SU-DHL-6 (cell line): ENCODE measurements at regions not wholly inside any gene's neighbourhood (a gene's known extent, or its start where the extent isn't known, plus 50 kb on each side); places are given as distances from the start of the nearest gene placed in this dataset.
"Not testable (repeated sequence)": the region's sequence is repeated elsewhere in the genome, so short reads cannot be mapped to it uniquely, and the experiment has no call there.

Experiments
- H2AFZ ChIP-seq: fragments of 200-600 bp; sonication (generic); 2 replicates; pipeline ENCODE4 v1.6.1; 2014; ENCODE audit warnings: low read depth, mild to moderate bottlenecking, moderate library complexity, mixed read lengths, antibody characterized with exemption, low read length; ENCODE audit not compliant: severe bottlenecking
- H3F3A ChIP-seq: fragments of 200-600 bp; shearing (Covaris generic); 2 replicates; pipeline ENCODE4 v1.6.0; 2016; ENCODE audit warnings: antibody characterized with exemption, mild to moderate bottlenecking; ENCODE audit not compliant: insufficient read depth
- H3K27ac ChIP-seq: fragments of 200-600 bp; sonication (generic); 2 replicates; pipeline ENCODE4 v1.5.1; 2016; ENCODE audit warnings: low read depth, mild to moderate bottlenecking, low read length, moderate library complexity, mixed read lengths
- H3K27me3 ChIP-seq: fragments of 200-600 bp; sonication (generic), shearing (Covaris generic); 2 replicates; pipeline ENCODE4 v1.6.0; 2014; ENCODE audit warnings: mild to moderate bottlenecking, low read length
- H3K36me3 ChIP-seq: fragments of 200-600 bp; sonication (generic); 2 replicates; pipeline ENCODE4 v1.6.1; 2014; ENCODE audit warnings: mild to moderate bottlenecking, low read length, mixed read lengths
- H3K4me2 ChIP-seq: fragments of 300-600, 200-600 bp; shearing (Covaris generic), sonication (generic); 2 replicates; pipeline ENCODE4 v1.6.0; 2014; ENCODE audit warnings: low read length, low read depth, mild to moderate bottlenecking; ENCODE audit not compliant: poor library complexity, severe bottlenecking
- H3K4me3 ChIP-seq: fragments of 200-600 bp; sonication (generic); 2 replicates; pipeline ENCODE4 v1.5.1; 2014; ENCODE audit warnings: antibody characterized with exemption, low read length, mild to moderate bottlenecking, mixed read lengths; ENCODE audit not compliant: insufficient read depth, poor library complexity, severe bottlenecking
- H3K79me2 ChIP-seq: fragments of 200-600 bp; sonication (generic); 2 replicates; pipeline ENCODE4 v1.6.1; 2014; ENCODE audit warnings: mild to moderate bottlenecking, low read length, moderate library complexity; ENCODE audit not compliant: insufficient read depth
- H3K9ac ChIP-seq: fragments of 200-600 bp; sonication (generic); 2 replicates; pipeline ENCODE4 v1.7.0; 2014; ENCODE audit warnings: mild to moderate bottlenecking, low read length
- H3K9me2 ChIP-seq: fragments of 200-600 bp; sonication (generic); replicated peaks from 2 replicates; pipeline ENCODE4 v1.6.1; 2014; ENCODE audit warnings: low read length; ENCODE audit not compliant: insufficient read depth
- H3K9me3 ChIP-seq: fragments of 200-600 bp; sonication (generic); 2 replicates; pipeline ENCODE4 v1.6.1; 2014; ENCODE audit warnings: low read length, mixed read lengths; ENCODE audit not compliant: insufficient read depth
- H4K20me1 ChIP-seq: fragments of 200-600 bp; sonication (generic); 2 replicates; pipeline ENCODE4 v1.6.1; 2014; ENCODE audit warnings: low read depth, mild to moderate bottlenecking, antibody characterized with exemption, low read length, moderate library complexity, mixed read lengths
- EZH2phosphoT487 ChIP-seq: fragments of 200-600 bp; sonication (generic), shearing (Covaris generic); conservative IDR thresholded peaks from 2 replicates; pipeline ENCODE4 v1.6.1; 2018; ENCODE audit warnings: mild to moderate bottlenecking, antibody characterized with exemption, low read length, moderate library complexity, mixed read lengths
- TF ChIP-seq, protein P1 (sequence below): fragments of 200-600 bp; sonication (generic); IDR thresholded peaks from one replicate; pipeline ENCODE4 v1.5.1; 2017; ENCODE audit warnings: antibody characterized with exemption, mild to moderate bottlenecking, low read length, moderate library complexity; ENCODE audit not compliant: insufficient read depth, poor library complexity, severe bottlenecking

DNA sequence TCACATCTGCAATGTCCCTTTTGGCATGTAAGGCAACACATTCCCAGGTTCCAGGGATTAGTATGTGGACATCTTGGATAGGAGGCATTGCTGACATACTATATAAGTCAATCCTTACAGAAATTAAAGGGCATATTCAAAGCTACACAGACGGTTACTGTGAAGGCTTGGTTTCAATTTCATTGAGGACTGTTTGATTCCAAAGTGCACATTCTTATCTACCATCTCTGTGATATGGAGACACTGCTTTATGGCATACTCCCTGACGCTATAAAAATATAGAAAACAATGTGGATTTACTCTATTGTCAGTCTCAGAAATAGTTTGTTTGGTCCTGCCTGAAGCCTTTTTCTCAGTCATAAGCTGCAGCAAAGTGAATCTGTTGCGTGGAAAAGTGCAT lies 1486.7 kb downstream of the FAM181B start:
- H3K4me2 ChIP-seq: no peak overlapping the region
- H3K27me3 ChIP-seq: no peaks in the 10 kb centered on the region
- no peaks in the 10 kb centered on the region for H3K79me2 ChIP-seq
- no peak overlapping the region for H3K9ac ChIP-seq
- no peaks in the 10 kb centered on the region for H3K36me3 ChIP-seq
- no peaks in the 10 kb centered on the region for H3F3A ChIP-seq
- no peak overlapping the region for H3K27ac ChIP-seq
- no peaks in the 10 kb centered on the region for H3K9me3 ChIP-seq
- no peaks in the 10 kb centered on the region for H3K9me2 ChIP-seq
- H2AFZ ChIP-seq: no peak overlapping the region
- no peak overlapping the region for H3K4me3 ChIP-seq
- no peaks in the 10 kb centered on the region for H4K20me1 ChIP-seq
- no peak for TF ChIP-seq EZH2phosphoT487
- TF ChIP-seq, protein P1, sequence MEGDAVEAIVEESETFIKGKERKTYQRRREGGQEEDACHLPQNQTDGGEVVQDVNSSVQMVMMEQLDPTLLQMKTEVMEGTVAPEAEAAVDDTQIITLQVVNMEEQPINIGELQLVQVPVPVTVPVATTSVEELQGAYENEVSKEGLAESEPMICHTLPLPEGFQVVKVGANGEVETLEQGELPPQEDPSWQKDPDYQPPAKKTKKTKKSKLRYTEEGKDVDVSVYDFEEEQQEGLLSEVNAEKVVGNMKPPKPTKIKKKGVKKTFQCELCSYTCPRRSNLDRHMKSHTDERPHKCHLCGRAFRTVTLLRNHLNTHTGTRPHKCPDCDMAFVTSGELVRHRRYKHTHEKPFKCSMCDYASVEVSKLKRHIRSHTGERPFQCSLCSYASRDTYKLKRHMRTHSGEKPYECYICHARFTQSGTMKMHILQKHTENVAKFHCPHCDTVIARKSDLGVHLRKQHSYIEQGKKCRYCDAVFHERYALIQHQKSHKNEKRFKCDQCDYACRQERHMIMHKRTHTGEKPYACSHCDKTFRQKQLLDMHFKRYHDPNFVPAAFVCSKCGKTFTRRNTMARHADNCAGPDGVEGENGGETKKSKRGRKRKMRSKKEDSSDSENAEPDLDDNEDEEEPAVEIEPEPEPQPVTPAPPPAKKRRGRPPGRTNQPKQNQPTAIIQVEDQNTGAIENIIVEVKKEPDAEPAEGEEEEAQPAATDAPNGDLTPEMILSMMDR: no peak

DNA sequence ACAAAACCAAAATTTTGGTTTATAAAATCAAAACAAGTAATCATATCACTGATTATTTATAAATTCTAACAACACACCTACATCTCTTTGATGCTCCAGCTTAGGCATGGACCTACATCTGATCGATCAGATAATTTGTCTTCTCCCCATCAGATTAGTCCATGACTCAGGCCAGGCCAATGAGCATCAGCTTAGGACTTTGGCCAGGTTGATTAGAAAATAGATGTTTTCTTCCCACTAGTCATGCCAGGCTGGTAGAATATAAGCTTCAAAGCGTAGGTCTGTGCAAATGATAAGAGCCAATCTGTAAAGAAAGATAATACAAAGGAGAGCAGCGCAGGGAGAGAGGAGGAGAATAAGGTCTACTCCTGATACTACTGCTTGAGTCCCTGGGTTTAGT lies 1487.9 kb downstream of the FAM181B start:
- H4K20me1 ChIP-seq: no peaks in the 10 kb centered on the region
- no peaks in the 10 kb centered on the region for H3K36me3 ChIP-seq
- no peak overlapping the region for H2AFZ ChIP-seq
- no peaks in the 10 kb centered on the region for H3K27me3 ChIP-seq
- H3K4me3 ChIP-seq: no peak overlapping the region
- H3K27ac ChIP-seq: no peak overlapping the region
- no peaks in the 10 kb centered on the region for H3K9me2 ChIP-seq
- no peak overlapping the region for H3K9ac ChIP-seq
- no peaks in the 10 kb centered on the region for H3K79me2 ChIP-seq
- no peak overlapping the region for H3K4me2 ChIP-seq
- H3F3A ChIP-seq: no peaks in the 10 kb centered on the region
- no peaks in the 10 kb centered on the region for H3K9me3 ChIP-seq
- TF ChIP-seq EZH2phosphoT487: no peak

DNA sequence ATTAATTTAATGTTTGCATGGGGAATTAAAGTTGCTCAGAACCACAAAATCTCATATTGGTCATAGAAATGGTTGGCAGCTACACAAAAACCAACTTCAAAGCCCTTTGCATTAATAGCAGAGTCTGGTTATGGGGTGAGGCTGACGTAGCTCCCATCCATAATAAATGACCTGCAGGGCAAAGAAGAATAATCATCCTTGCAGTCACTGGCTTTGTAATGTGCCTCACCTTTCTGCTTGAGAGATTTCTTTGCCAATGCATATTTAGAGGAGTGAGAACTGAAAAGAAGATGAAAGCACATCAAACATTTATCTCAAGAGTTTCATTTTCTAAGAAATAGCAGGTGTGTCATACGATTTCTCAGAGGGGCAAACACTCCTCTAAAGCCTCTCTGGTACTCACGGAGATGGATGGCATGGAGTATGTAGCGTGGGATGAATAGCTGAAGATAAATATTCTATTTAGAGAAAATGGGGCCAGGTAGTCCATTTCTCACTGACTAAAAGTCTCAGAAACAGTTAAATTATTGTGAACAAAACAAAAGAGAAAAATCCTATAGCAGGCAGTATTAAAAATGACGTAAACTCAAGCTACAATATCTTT lies 1491.9 kb downstream of the FAM181B start:
- Histone ChIP-seq H3F3A (no peaks in the 10 kb centered on the region), H3K9me3 (no peaks in the 10 kb centered on the region), H3K79me2 (no peaks in the 10 kb centered on the region), H4K20me1 (no peaks in the 10 kb centered on the region), H3K36me3 (no peaks in the 10 kb centered on the region), H3K27me3 (no peaks in the 10 kb centered on the region), H3K9ac (no peak overlapping the region), H2AFZ (no peak overlapping the region), H3K9me2 (no peaks in the 10 kb centered on the region), H3K4me3 (no peak overlapping the region), H3K27ac (no peak overlapping the region), H3K4me2 (no peak overlapping the region)
- TF ChIP-seq EZH2phosphoT487: no peak
- TF ChIP-seq, protein P1: no peak

DNA sequence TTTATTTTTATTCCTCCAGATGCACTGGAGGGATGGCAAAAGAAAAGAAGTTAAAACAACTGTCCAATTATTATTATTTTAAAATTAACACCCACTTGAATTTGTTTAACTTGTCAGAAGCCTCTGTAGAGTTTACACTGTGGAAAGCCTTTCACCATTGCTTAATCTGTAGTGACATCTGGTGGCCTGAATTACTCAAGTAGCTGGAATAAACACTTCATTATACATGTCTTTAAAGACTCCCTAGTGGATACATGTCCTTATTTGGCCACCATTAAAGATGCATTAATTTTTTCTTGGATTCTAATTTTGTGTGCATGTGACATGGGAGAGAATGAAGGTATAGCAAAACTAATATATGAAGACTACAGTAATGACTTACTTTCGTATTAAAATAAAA lies 1496.5 kb downstream of the FAM181B start:
- no peak for TF ChIP-seq EZH2phosphoT487
- H3K27me3 ChIP-seq: no peaks in the 10 kb centered on the region
- no peaks in the 10 kb centered on the region for H3F3A ChIP-seq
- no peaks in the 10 kb centered on the region for H3K79me2 ChIP-seq
- H3K9ac ChIP-seq: no peak overlapping the region
- H3K36me3 ChIP-seq: no peaks in the 10 kb centered on the region
- no peaks in the 10 kb centered on the region for H3K9me3 ChIP-seq
- H4K20me1 ChIP-seq: no peaks in the 10 kb centered on the region
- no peak overlapping the region for H2AFZ ChIP-seq
- no peak overlapping the region for H3K4me3 ChIP-seq
- no peaks in the 10 kb centered on the region for H3K9me2 ChIP-seq
- no peak overlapping the region for H3K27ac ChIP-seq
- no peak overlapping the region for H3K4me2 ChIP-seq

DNA sequence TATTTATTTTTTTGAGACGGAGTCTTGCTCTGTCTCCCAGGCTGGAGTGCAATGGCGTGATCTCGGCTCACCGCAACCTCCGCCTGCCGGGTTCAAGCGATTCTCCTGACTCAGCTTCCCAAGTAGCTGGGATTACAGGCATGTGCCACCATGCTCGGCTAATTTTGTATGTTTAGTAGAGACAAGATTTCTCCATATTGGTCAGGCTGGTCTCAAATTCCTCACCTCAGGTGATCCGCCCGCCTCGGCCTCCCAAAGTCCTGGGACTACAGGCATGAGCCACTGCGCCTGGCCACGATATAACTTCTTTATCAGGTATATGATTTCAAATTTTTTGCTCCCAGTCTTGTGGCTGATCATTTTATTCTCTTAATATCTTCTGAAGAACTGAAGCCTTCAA lies 1506.3 kb downstream of the FAM181B start:
- not testable (repeated sequence) for H3F3A ChIP-seq, H3K9me2 ChIP-seq, H4K20me1 ChIP-seq, H2AFZ ChIP-seq, H3K27ac ChIP-seq, H3K9me3 ChIP-seq, H3K36me3 ChIP-seq, H3K4me2 ChIP-seq, H3K27me3 ChIP-seq, H3K79me2 ChIP-seq, H3K9ac ChIP-seq, H3K4me3 ChIP-seq
